Naive B cell (primary cell): ENCODE measurements at regions not wholly inside any gene's neighbourhood (a gene's known extent, or its start where the extent isn't known, plus 50 kb on each side); places are given as distances from the start of the nearest gene placed in this dataset.

Experiments used
- ATAC-seq, 2 donors: fragments of 150-1000 bp; cut with Tn5 transposase; 2 replicates each; pipeline ENCODE4 v1.10.0; 2021; ENCODE audit warnings: low read depth in 2 of 2, mild to moderate bottlenecking in 2 of 2, moderate library complexity in 2 of 2
- DNase-seq: peaks from one replicate; pipeline ENCODE4 v3.0.0; 2022
- H3K27ac Mint-ChIP-seq, 6 donors: one replicate each; pipeline ENCODE4 v1.8.0; 2020 to 2022; ENCODE audit warnings: mild to moderate bottlenecking in 6 of 6, mixed read lengths in 6 of 6, moderate library complexity in 5 of 6, inconsistent platforms in 2 of 6
- H3K27me3 Mint-ChIP-seq, 3 donors: one replicate each; pipeline ENCODE4 v1.8.0; 2021 to 2022; ENCODE audit warnings: mixed read lengths in 3 of 3, mild to moderate bottlenecking in 1 of 3
- H3K36me3 Mint-ChIP-seq, 2 donors: one replicate each; pipeline ENCODE4 v1.8.0; 2020 to 2022; ENCODE audit warnings: mixed read lengths in 2 of 2, inconsistent platforms in 1 of 2, mild to moderate bottlenecking in 1 of 2
- H3K4me1 Mint-ChIP-seq, 3 donors: one replicate each; pipeline ENCODE4 v1.8.0; 2020 to 2022; ENCODE audit warnings: mixed read lengths in 3 of 3, inconsistent platforms in 1 of 3, mild to moderate bottlenecking in 1 of 3, moderate library complexity in 1 of 3
- H3K4me3 Mint-ChIP-seq, 8 donors: one replicate each; pipeline ENCODE4 v1.8.0; 2020 to 2022; ENCODE audit warnings: mild to moderate bottlenecking in 8 of 8, mixed read lengths in 8 of 8, moderate library complexity in 8 of 8, inconsistent platforms in 2 of 8
- H3K9me3 Mint-ChIP-seq, 7 donors: one replicate each; pipeline ENCODE4 v1.8.0; 2020 to 2022; ENCODE audit warnings: mixed read lengths in 7 of 7, mild to moderate bottlenecking in 5 of 7, inconsistent platforms in 2 of 7, moderate library complexity in 1 of 7

- DNase-seq (no peak), ATAC-seq (no peak)
- no peaks in the 10 kb centered on the region for H3K4me1 Mint-ChIP-seq
- no peak overlapping the region for H3K4me3 Mint-ChIP-seq
- peaks cover 0 to 43% (median 32%) of the 10 kb centered on the region in 3 donors for H3K27me3 Mint-ChIP-seq
- no peaks in the 10 kb centered on the region for H3K36me3 Mint-ChIP-seq
- peaks cover 0 to 6% (median 0%) of the 10 kb centered on the region in 7 donors for H3K9me3 Mint-ChIP-seq
- H3K27ac Mint-ChIP-seq, result no peak overlapping the region
These were observed 548.2 kb upstream of the AMELY start for GRCh38 chrY:7459802-7460201.

- DNase-seq, result no peak
- H3K27ac Mint-ChIP-seq, result no peak overlapping the region
- H3K4me1 Mint-ChIP-seq, result no peaks in the 10 kb centered on the region
- peaks cover 0 to 6% (median 0%) of the 10 kb centered on the region in 7 donors for H3K9me3 Mint-ChIP-seq
- H3K36me3 Mint-ChIP-seq, result no peaks in the 10 kb centered on the region
- no peak for ATAC-seq
- no peak overlapping the region for H3K4me3 Mint-ChIP-seq
- peaks cover 0 to 43% (median 24%) of the 10 kb centered on the region in 3 donors for H3K27me3 Mint-ChIP-seq
These were observed 546.9 kb upstream of the AMELY start for GRCh38 chrY:7458301-7459078.

- no peak overlapping the region for H3K27ac Mint-ChIP-seq
- ATAC-seq (no peak), DNase-seq (no peak)
- H3K4me1 Mint-ChIP-seq, result peaks cover 0 to 8% (median 0%) of the 10 kb centered on the region in 3 donors
- H3K4me3 Mint-ChIP-seq, result no peak overlapping the region
- no peaks in the 10 kb centered on the region for H3K36me3 Mint-ChIP-seq
- peaks cover 0 to 6% (median 0%) of the 10 kb centered on the region in 7 donors for H3K9me3 Mint-ChIP-seq
- H3K27me3 Mint-ChIP-seq, result peaks cover 0 to 38% (median 21%) of the 10 kb centered on the region in 3 donors
These were observed 545.9 kb upstream of the AMELY start for GRCh38 chrY:7457286-7458015.

- no peaks in the 10 kb centered on the region for H3K36me3 Mint-ChIP-seq
- ATAC-seq (no peak), DNase-seq (no peak)
- peaks cover 0 to 31% (median 16%) of the 10 kb centered on the region in 3 donors for H3K27me3 Mint-ChIP-seq
- H3K4me1 Mint-ChIP-seq, result peaks cover 0 to 9% (median 0%) of the 10 kb centered on the region in 3 donors
- H3K9me3 Mint-ChIP-seq, result peaks cover 0 to 4% (median 0%) of the 10 kb centered on the region in 7 donors
- H3K4me3 Mint-ChIP-seq, result no peak overlapping the region
- H3K27ac Mint-ChIP-seq, result no peak overlapping the region
These were observed 544.1 kb upstream of the AMELY start for GRCh38 chrY:7455626-7456025.

- Mint-ChIP-seq H3K36me3 (no peaks in the 10 kb centered on the region), H3K9me3 (no peaks in the 10 kb centered on the region), H3K4me1 (peaks cover 0 to 9% (median 0%) of the 10 kb centered on the region in 3 donors), H3K27ac (no peak overlapping the region), H3K27me3 (peaks cover 0 to 15% (median 15%) of the 10 kb centered on the region in 3 donors), H3K4me3 (no peak overlapping the region)
- ATAC-seq (peak in 1 of 2 donors; percentile 62), DNase-seq (no peak)
These were observed 541.8 kb upstream of the AMELY start for GRCh38 chrY:7453336-7453735.

GRCh38 chrY:7452246-7452645 lies 540.7 kb upstream of the AMELY start:
- H3K4me1 Mint-ChIP-seq, result peaks cover 0 to 9% (median 0%) of the 10 kb centered on the region in 3 donors

GRCh38 chrY:7449860-7450259 lies 538.3 kb upstream of the AMELY start:
- no peaks in the 10 kb centered on the region for H3K9me3 Mint-ChIP-seq
- no peak for ATAC-seq
- DNase-seq, result no peak
- H3K4me1 Mint-ChIP-seq, result peaks cover 0 to 9% (median 0%) of the 10 kb centered on the region in 3 donors
- no peak overlapping the region for H3K4me3 Mint-ChIP-seq
- no peak overlapping the region for H3K27ac Mint-ChIP-seq
- H3K27me3 Mint-ChIP-seq, result peaks cover 0 to 25% (median 10%) of the 10 kb centered on the region in 3 donors
- H3K36me3 Mint-ChIP-seq, result no peaks in the 10 kb centered on the region

More at GRCh38 chrY:7452246-7452645, 540.7 kb upstream of the AMELY start:
- DNase-seq (no peak), ATAC-seq (no peak)
- peaks cover 0 to 24% (median 10%) of the 10 kb centered on the region in 3 donors for H3K27me3 Mint-ChIP-seq
- H3K27ac Mint-ChIP-seq, result no peak overlapping the region
- H3K4me3 Mint-ChIP-seq, result no peak overlapping the region
- H3K9me3 Mint-ChIP-seq, result no peaks in the 10 kb centered on the region
- no peaks in the 10 kb centered on the region for H3K36me3 Mint-ChIP-seq

GRCh38 chrY:7448687-7449086 lies 537.1 kb upstream of the AMELY start:
- Mint-ChIP-seq H3K4me1 (peaks cover 0 to 9% (median 0%) of the 10 kb centered on the region in 3 donors), H3K9me3 (no peaks in the 10 kb centered on the region), H3K27ac (no peak overlapping the region), H3K36me3 (no peaks in the 10 kb centered on the region), H3K27me3 (peaks cover 0 to 25% (median 10%) of the 10 kb centered on the region in 3 donors), H3K4me3 (no peak overlapping the region)
- ATAC-seq (no peak), DNase-seq (no peak)

GRCh38 chrY:7447881-7448516 lies 536.4 kb upstream of the AMELY start:
- no peaks in the 10 kb centered on the region for H3K9me3 Mint-ChIP-seq
- H3K27ac Mint-ChIP-seq, result no peak overlapping the region
- peaks cover 0 to 25% (median 10%) of the 10 kb centered on the region in 3 donors for H3K27me3 Mint-ChIP-seq
- DNase-seq (no peak), ATAC-seq (no peak)
- H3K4me1 Mint-ChIP-seq, result peaks cover 0 to 7% (median 0%) of the 10 kb centered on the region in 3 donors
- H3K4me3 Mint-ChIP-seq, result no peak overlapping the region
- H3K36me3 Mint-ChIP-seq, result no peaks in the 10 kb centered on the region

GRCh38 chrY:7444141-7444540 lies 532.6 kb upstream of the AMELY start:
- no peaks in the 10 kb centered on the region for H3K36me3 Mint-ChIP-seq
- no peaks in the 10 kb centered on the region for H3K4me1 Mint-ChIP-seq
- H3K9me3 Mint-ChIP-seq, result no peaks in the 10 kb centered on the region
- H3K4me3 Mint-ChIP-seq, result no peak overlapping the region
- DNase-seq (no peak), ATAC-seq (no peak)
- H3K27ac Mint-ChIP-seq, result no peak overlapping the region
- H3K27me3 Mint-ChIP-seq, result peaks cover 0 to 18% (median 0%) of the 10 kb centered on the region in 3 donors

- Mint-ChIP-seq H3K27ac (no peak overlapping the region), H3K27me3 (peaks cover 0 to 5% (median 4%) of the 10 kb centered on the region in 3 donors), H3K4me3 (no peak overlapping the region), H3K9me3 (no peaks in the 10 kb centered on the region), H3K4me1 (no peaks in the 10 kb centered on the region), H3K36me3 (no peaks in the 10 kb centered on the region)
- DNase-seq (no peak), ATAC-seq (no peak)
These were observed 529.4 kb upstream of the AMELY start for GRCh38 chrY:7440796-7441530.

GRCh38 chrY:7437086-7437485 lies 525.5 kb upstream of the AMELY start:
- Mint-ChIP-seq H3K4me1 (no peaks in the 10 kb centered on the region), H3K27ac (no peak overlapping the region), H3K9me3 (no peaks in the 10 kb centered on the region), H3K4me3 (no peak overlapping the region), H3K36me3 (no peaks in the 10 kb centered on the region), H3K27me3 (peaks cover 0 to 5% (median 4%) of the 10 kb centered on the region in 3 donors)
- ATAC-seq, result no peak
- DNase-seq, result no peak
